ENCODE measurements at regions not wholly inside any gene's neighbourhood (a gene's known extent, or its start where the extent isn't known, plus 50 kb on each side); places are given as distances from the start of the nearest gene placed in this dataset.

GRCh38 chr10:2908851-2909630, 158.3 kb upstream of the PFKP start:
- 50 to 62% (median 54%) methylated on average over 19 of the region's 19 CpGs for WGBS, 4 donors
- intact Hi-C loops (cut with DNase I): no loop called here
- Histone ChIP-seq H3K36me3 (no peaks in the 10 kb centered on the region), H3K4me1 (no peaks in the 10 kb centered on the region), H3K4me3 (no peak overlapping the region), H3K27me3 (peaks cover 0 to 31% (median 7%) of the 10 kb centered on the region in 9 donors), H3K27ac (no peak overlapping the region), H3K9me3 (no peaks in the 10 kb centered on the region)
- DNase-seq (no peak), ATAC-seq (no peak)
- TF ChIP-seq CTCF (IDR thresholded peaks at IDR 0.05): no peak
- no peak for TF ChIP-seq POLR2A (IDR thresholded peaks at IDR 0.05)

- DNase-seq (no peak), ATAC-seq (no peak)
- no peaks in the 10 kb centered on the region for H3K4me1 ChIP-seq
- no peaks in the 10 kb centered on the region for H3K36me3 ChIP-seq
- TF ChIP-seq CTCF (IDR thresholded peaks at IDR 0.05) (no peak), POLR2A (IDR thresholded peaks at IDR 0.05) (no peak)
- peaks cover 0 to 35% (median 4%) of the 10 kb centered on the region in 9 donors for H3K27me3 ChIP-seq
- WGBS, 4 donors: 79 to 88% (median 80%) methylated on average over 2 of the region's 2 CpGs
- H3K9me3 ChIP-seq: no peaks in the 10 kb centered on the region
- H3K27ac ChIP-seq: no peak overlapping the region
- intact Hi-C loops (cut with DNase I): no loop called here
- no peak overlapping the region for H3K4me3 ChIP-seq
Observed at GRCh38 chr10:2906974-2907373, 160.4 kb upstream of the PFKP start.

- no peak for DNase-seq
- intact Hi-C loops (cut with DNase I): no loop called here
- WGBS, 4 donors: 60 to 85% (median 67%) methylated on average over 9 of the region's 9 CpGs
- ATAC-seq: no peak
- H3K4me3 ChIP-seq: no peak overlapping the region
- no peak for TF ChIP-seq CTCF (IDR thresholded peaks at IDR 0.05)
- no peak for TF ChIP-seq POLR2A (IDR thresholded peaks at IDR 0.05)
- H3K27ac ChIP-seq: no peak overlapping the region
- no peaks in the 10 kb centered on the region for H3K9me3 ChIP-seq
- H3K4me1 ChIP-seq: no peaks in the 10 kb centered on the region
- H3K36me3 ChIP-seq: no peaks in the 10 kb centered on the region
- H3K27me3 ChIP-seq: peaks cover 0 to 35% (median 7%) of the 10 kb centered on the region in 9 donors
Observed at GRCh38 chr10:2905851-2906250, 161.5 kb upstream of the PFKP start.

DNA sequence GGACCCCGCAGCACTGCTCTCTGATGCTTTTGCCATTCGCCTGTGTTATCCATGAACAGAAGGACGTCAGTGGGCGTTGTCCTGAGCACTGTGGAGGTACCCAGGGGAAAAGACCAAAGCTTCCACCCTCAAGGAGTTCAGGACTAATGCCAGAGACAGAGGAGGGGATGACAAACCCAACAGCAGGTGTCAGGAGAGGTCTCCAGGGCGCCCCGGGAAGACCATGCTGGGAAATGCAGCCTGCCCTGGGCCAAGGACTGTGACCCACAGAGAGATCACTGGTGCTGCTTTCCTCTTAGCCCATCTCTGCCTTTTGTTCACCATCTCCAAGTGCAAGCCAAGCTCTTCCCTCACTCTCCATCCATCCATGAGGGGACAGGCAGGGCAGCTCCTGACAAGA, 166.8 kb upstream of the PFKP start:
- H3K36me3 ChIP-seq: no peaks in the 10 kb centered on the region
- intact Hi-C loops (cut with DNase I): no loop called here
- no peak for TF ChIP-seq POLR2A (IDR thresholded peaks at IDR 0.05)
- no peak for TF ChIP-seq CTCF (IDR thresholded peaks at IDR 0.05)
- H3K27ac ChIP-seq: no peak overlapping the region
- no peak for ATAC-seq
- peaks cover 0 to 24% (median 3%) of the 10 kb centered on the region in 9 donors for H3K27me3 ChIP-seq
- no peak for DNase-seq
- WGBS, 4 donors: 76 to 89% (median 78%) methylated on average over 4 to 6 of the region's 6 CpGs
- H3K9me3 ChIP-seq: no peaks in the 10 kb centered on the region
- no peaks in the 10 kb centered on the region for H3K4me1 ChIP-seq
- H3K4me3 ChIP-seq: no peak overlapping the region
